ENCODE measurements at regions not wholly inside any gene's neighbourhood (a gene's known extent, or its start where the extent isn't known, plus 50 kb on each side); places are given as distances from the start of the nearest gene placed in this dataset.

DNA sequence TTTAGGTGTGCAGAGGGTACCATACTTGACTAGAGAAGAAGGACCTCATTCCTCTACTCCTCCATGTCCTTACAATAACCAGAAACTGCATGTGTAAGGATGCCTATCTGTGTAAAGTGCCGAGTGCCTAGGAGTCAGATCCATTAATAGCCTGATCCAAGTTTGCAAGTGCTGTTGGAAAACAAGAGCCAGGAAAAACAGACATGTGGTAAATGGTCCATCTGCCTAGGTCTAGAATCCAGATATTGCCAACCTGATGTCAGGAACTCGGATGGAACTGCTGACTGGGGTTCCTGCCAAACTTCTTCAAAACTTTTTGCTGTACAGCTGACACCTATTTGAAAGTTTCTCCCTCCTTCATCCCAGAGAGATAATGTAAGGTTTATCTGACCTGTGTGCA lies 239.4 kb upstream of the CAMK1G start:
- Histone ChIP-seq H3K9ac (ENCODE audit: low read depth, low read length, poor library complexity, severe bottlenecking) (no peak overlapping the region), H3K36me3 (ENCODE audit: insufficient read depth, low read length) (no peaks in the 10 kb centered on the region), H3K27me3 (ENCODE audit: insufficient read depth, low read length, poor library complexity, severe bottlenecking) (no peaks in the 10 kb centered on the region), H3K79me2 (ENCODE audit: insufficient read depth, low read length) (no peaks in the 10 kb centered on the region), H3K9me2 (replicated peaks; ENCODE audit: low read depth, low read length) (no peaks in the 10 kb centered on the region), H3K4me3 (ENCODE audit: low read length, poor library complexity, severe bottlenecking) (no peak overlapping the region), H2AFZ (ENCODE audit: low read length) (no peak overlapping the region), H3F3A (ENCODE audit: low read depth) (no peaks in the 10 kb centered on the region), H4K20me1 (ENCODE audit: insufficient read depth, low read length, poor library complexity, severe bottlenecking) (no peaks in the 10 kb centered on the region), H3K4me2 (ENCODE audit: low read depth, low read length, poor library complexity, severe bottlenecking) (no peak overlapping the region), H3K4me1 (ENCODE audit: insufficient read depth, low read length, poor library complexity, severe bottlenecking) (no peaks in the 10 kb centered on the region), H3K9me3 (ENCODE audit: insufficient read depth, low read depth, low read length) (no peaks in the 10 kb centered on the region)
- TF ChIP-seq, protein P1, sequence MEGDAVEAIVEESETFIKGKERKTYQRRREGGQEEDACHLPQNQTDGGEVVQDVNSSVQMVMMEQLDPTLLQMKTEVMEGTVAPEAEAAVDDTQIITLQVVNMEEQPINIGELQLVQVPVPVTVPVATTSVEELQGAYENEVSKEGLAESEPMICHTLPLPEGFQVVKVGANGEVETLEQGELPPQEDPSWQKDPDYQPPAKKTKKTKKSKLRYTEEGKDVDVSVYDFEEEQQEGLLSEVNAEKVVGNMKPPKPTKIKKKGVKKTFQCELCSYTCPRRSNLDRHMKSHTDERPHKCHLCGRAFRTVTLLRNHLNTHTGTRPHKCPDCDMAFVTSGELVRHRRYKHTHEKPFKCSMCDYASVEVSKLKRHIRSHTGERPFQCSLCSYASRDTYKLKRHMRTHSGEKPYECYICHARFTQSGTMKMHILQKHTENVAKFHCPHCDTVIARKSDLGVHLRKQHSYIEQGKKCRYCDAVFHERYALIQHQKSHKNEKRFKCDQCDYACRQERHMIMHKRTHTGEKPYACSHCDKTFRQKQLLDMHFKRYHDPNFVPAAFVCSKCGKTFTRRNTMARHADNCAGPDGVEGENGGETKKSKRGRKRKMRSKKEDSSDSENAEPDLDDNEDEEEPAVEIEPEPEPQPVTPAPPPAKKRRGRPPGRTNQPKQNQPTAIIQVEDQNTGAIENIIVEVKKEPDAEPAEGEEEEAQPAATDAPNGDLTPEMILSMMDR (conservative IDR thresholded peaks at IDR 0.05; ENCODE audit: low read length): no peak
- TF ChIP-seq EZH2phosphoT487 (IDR thresholded peaks at IDR 0.05; ENCODE audit: borderline replicate concordance): no peak

DNA sequence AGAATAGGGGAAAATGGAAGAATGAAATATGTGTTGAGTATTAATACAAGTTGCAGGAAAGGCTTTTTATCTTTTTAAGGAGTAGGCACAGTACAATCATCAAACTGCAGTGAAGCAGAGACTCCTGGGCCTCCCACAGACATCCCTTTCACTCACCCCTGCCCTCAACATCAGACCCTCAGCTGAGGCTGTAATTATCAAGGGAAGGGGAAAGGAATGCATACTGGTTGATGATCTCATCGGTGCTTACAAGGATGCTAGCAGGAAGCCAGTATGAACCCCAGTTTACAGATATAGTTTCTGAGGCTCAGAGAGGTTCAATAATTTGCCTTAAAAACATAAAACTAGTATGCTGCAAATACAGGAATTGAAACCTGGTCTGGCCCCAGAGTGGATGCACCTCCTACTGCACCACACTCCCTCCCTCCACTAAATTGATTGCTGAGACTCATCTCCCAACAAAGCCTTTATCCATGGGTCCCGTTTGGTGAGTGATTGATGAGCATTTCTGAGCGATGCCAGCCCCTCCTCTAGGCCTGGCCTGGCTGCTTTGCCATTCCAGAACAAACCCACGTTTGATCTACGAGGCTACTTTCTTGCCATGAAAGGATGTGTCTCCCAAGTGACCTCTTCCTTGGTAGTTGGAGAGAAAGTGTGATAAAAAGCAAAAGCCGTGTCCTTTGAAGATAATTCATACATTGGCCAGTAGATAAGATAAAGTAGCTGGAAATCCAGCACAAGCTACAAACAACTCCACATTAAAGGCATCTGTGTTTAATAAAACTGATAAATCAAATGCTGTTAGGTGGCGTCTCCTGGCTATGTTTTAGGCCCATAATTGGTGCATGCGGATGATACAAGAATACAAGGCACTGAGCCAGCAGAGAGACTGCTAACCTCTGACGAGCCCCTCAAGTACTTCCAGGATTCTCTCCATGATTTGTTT lies 233.9 kb upstream of the CAMK1G start:
- Histone ChIP-seq H3K79me2 (ENCODE audit: insufficient read depth, low read length) (no peaks in the 10 kb centered on the region), H3K4me1 (ENCODE audit: insufficient read depth, low read length, poor library complexity, severe bottlenecking) (no peaks in the 10 kb centered on the region), H4K20me1 (ENCODE audit: insufficient read depth, low read length, poor library complexity, severe bottlenecking) (no peaks in the 10 kb centered on the region), H3K4me2 (ENCODE audit: low read depth, low read length, poor library complexity, severe bottlenecking) (no peak overlapping the region), H3K9me2 (replicated peaks; ENCODE audit: low read depth, low read length) (no peaks in the 10 kb centered on the region), H3K9ac (ENCODE audit: low read depth, low read length, poor library complexity, severe bottlenecking) (no peak overlapping the region), H3K36me3 (ENCODE audit: insufficient read depth, low read length) (no peaks in the 10 kb centered on the region), H3F3A (ENCODE audit: low read depth) (no peaks in the 10 kb centered on the region), H3K27me3 (ENCODE audit: insufficient read depth, low read length, poor library complexity, severe bottlenecking) (no peaks in the 10 kb centered on the region), H3K4me3 (ENCODE audit: low read length, poor library complexity, severe bottlenecking) (no peak overlapping the region), H2AFZ (ENCODE audit: low read length) (no peak overlapping the region), H3K9me3 (ENCODE audit: insufficient read depth, low read depth, low read length) (no peaks in the 10 kb centered on the region)
- no peak for TF ChIP-seq EZH2phosphoT487 (IDR thresholded peaks at IDR 0.05; ENCODE audit: borderline replicate concordance)
- TF ChIP-seq, protein P1 (conservative IDR thresholded peaks at IDR 0.05; ENCODE audit: low read length): no peak

DNA sequence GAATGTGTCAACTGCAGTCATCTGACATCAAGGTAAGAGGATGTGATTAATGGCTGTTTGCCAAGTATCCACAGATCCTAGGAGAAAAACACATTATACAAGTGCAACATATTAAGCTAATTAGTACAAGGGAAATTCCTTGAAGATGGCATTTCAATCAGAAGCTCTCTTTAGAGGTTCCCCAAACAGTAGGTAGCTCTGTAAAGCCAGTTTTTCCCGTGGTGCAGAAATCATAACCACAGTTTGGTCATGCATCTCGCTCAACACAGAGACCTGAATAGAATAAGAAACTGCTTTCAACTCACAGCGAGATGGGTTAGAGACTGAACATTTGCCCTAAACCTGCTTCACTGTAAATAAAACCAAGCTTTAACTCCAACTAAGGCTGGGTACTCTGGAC lies 230.5 kb upstream of the CAMK1G start:
- Histone ChIP-seq H3K9me3 (ENCODE audit: insufficient read depth, low read depth, low read length) (no peaks in the 10 kb centered on the region), H4K20me1 (ENCODE audit: insufficient read depth, low read length, poor library complexity, severe bottlenecking) (no peaks in the 10 kb centered on the region), H3K4me1 (ENCODE audit: insufficient read depth, low read length, poor library complexity, severe bottlenecking) (no peaks in the 10 kb centered on the region), H3K4me3 (ENCODE audit: low read length, poor library complexity, severe bottlenecking) (no peak overlapping the region), H3F3A (ENCODE audit: low read depth) (no peaks in the 10 kb centered on the region), H2AFZ (ENCODE audit: low read length) (no peak overlapping the region), H3K36me3 (ENCODE audit: insufficient read depth, low read length) (no peaks in the 10 kb centered on the region), H3K79me2 (ENCODE audit: insufficient read depth, low read length) (no peaks in the 10 kb centered on the region), H3K9ac (ENCODE audit: low read depth, low read length, poor library complexity, severe bottlenecking) (no peak overlapping the region), H3K9me2 (replicated peaks; ENCODE audit: low read depth, low read length) (no peaks in the 10 kb centered on the region), H3K4me2 (ENCODE audit: low read depth, low read length, poor library complexity, severe bottlenecking) (no peak overlapping the region), H3K27me3 (ENCODE audit: insufficient read depth, low read length, poor library complexity, severe bottlenecking) (no peaks in the 10 kb centered on the region)
- TF ChIP-seq, protein P1 (conservative IDR thresholded peaks at IDR 0.05; ENCODE audit: low read length): no peak
- no peak for TF ChIP-seq EZH2phosphoT487 (IDR thresholded peaks at IDR 0.05; ENCODE audit: borderline replicate concordance)

Data from Loucy (cell line).